DOHH2 (cell line): ENCODE measurements at regions not wholly inside any gene's neighbourhood (a gene's known extent, or its start where the extent isn't known, plus 50 kb on each side); places are given as distances from the start of the nearest gene placed in this dataset.
"Not testable (repeated sequence)": the region's sequence is repeated elsewhere in the genome, so short reads cannot be mapped to it uniquely, and the experiment has no call there.

Experiments
- EZH2phosphoT487 ChIP-seq: fragments of 200-600 bp; sonication (generic); IDR thresholded peaks from 2 replicates; pipeline ENCODE4 v1.6.1; 2017; ENCODE audit warnings: borderline replicate concordance, mild to moderate bottlenecking, antibody characterized with exemption, low read length, moderate library complexity, mixed read lengths
- TF ChIP-seq, protein P1 (sequence below): fragments of 200-600 bp; sonication (generic); IDR thresholded peaks from one replicate; pipeline ENCODE4 v1.5.1; 2014; ENCODE audit warnings: antibody characterized with exemption, mild to moderate bottlenecking, low read depth, low read length; ENCODE audit not compliant: poor library complexity, severe bottlenecking

DNA sequence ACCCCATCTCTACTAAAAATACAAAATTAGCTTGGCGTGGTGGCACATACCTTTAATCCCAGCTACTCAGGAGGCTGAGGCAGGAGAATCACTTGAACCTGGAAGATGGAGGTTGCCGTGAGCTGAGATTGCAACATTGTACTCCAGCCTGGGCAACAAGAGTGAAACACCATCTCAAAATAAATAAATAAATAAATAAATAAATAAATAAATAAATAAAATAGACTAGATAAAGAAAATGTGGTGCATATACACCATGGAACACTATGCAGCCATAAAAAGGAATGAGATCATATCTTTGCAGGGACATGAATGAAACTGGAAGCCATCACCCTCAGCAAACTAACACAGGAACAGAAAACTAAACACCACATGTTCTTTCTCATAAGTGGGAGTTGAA is 110.4 kb downstream of the YIPF5 start:
- TF ChIP-seq, protein P1, sequence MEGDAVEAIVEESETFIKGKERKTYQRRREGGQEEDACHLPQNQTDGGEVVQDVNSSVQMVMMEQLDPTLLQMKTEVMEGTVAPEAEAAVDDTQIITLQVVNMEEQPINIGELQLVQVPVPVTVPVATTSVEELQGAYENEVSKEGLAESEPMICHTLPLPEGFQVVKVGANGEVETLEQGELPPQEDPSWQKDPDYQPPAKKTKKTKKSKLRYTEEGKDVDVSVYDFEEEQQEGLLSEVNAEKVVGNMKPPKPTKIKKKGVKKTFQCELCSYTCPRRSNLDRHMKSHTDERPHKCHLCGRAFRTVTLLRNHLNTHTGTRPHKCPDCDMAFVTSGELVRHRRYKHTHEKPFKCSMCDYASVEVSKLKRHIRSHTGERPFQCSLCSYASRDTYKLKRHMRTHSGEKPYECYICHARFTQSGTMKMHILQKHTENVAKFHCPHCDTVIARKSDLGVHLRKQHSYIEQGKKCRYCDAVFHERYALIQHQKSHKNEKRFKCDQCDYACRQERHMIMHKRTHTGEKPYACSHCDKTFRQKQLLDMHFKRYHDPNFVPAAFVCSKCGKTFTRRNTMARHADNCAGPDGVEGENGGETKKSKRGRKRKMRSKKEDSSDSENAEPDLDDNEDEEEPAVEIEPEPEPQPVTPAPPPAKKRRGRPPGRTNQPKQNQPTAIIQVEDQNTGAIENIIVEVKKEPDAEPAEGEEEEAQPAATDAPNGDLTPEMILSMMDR = not testable (repeated sequence)
- TF ChIP-seq EZH2phosphoT487 = not testable (repeated sequence)
